AG10803 (cell line): ENCODE measurements at regions not wholly inside any gene's neighbourhood (a gene's known extent, or its start where the extent isn't known, plus 50 kb on each side); places are given as distances from the start of the nearest gene placed in this dataset.

Source experiments
- DNase-seq: peaks from one replicate; pipeline ENCODE4 v3.0.0; 2010; ENCODE audit warnings: low read depth
- H3K4me3 ChIP-seq: 2 replicates; pipeline ENCODE4 v1.5.1; 2011; ENCODE audit warnings: mild to moderate bottlenecking, low read length, control low read depth
- CTCF ChIP-seq: conservative IDR thresholded peaks from 2 replicates; pipeline ENCODE4 v1.5.1; 2011; ENCODE audit warnings: mild to moderate bottlenecking, low read length, control low read depth, inconsistent platforms

GRCh38 chr6:167665698-167666330, 160.9 kb upstream of the AFDN start:
- DNase-seq = no peak
- TF ChIP-seq CTCF = no peak

GRCh38 chr6:167666571-167667203, 160.0 kb upstream of the AFDN start:
- H3K4me3 ChIP-seq = no peak overlapping the region
- TF ChIP-seq CTCF = no peak
- no peak for DNase-seq

More at GRCh38 chr6:167665698-167666330, 160.9 kb upstream of the AFDN start:
- no peak overlapping the region for H3K4me3 ChIP-seq

GRCh38 chr6:167667204-167668018, 159.3 kb upstream of the AFDN start:
- no peak for DNase-seq
- H3K4me3 ChIP-seq = no peak overlapping the region
- TF ChIP-seq CTCF = no peak

GRCh38 chr6:167668019-167668753, 158.5 kb upstream of the AFDN start:
- TF ChIP-seq CTCF = no peak
- DNase-seq = no peak
- H3K4me3 ChIP-seq = no peak overlapping the region

GRCh38 chr6:167668754-167669552, 157.8 kb upstream of the AFDN start:
- DNase-seq = no peak
- TF ChIP-seq CTCF = no peak
- H3K4me3 ChIP-seq = no peak overlapping the region

GRCh38 chr6:167669553-167669849, 157.2 kb upstream of the AFDN start:
- no peak overlapping the region for H3K4me3 ChIP-seq
- TF ChIP-seq CTCF = no peak
- DNase-seq = no peak
